SW 1271 (cell line): ENCODE measurements at regions not wholly inside any gene's neighbourhood (a gene's known extent, or its start where the extent isn't known, plus 50 kb on each side); places are given as distances from the start of the nearest gene placed in this dataset.
"Not testable (repeated sequence)": the region's sequence is repeated elsewhere in the genome, so short reads cannot be mapped to it uniquely, and the experiment has no call there.

Source experiments
- DNase-seq, 2 experiments: peaks; one replicate each; lab custom pipeline; 2025; lab: John Stamatoyannopoulos, UW

DNA sequence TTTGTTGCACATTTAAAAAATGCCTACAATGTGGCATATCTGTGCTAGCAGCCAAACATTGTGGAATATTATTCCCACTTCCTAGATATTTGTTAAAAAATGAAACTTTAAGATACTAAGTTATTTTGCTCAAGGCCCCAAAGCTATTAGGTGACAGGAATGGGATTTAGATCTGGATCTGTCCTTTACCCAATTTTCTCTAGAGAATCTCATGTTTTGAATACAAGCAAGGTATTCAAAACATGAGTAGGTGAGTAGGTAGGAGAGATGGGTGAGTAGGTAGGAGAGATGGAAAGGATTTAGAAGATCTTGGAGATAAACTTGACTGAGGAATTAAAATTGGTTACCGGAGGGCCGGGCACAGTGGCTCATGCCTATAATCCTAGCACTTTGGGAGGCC, 61.2 kb upstream of the AKIRIN2 start:
- no peak for DNase-seq

DNA sequence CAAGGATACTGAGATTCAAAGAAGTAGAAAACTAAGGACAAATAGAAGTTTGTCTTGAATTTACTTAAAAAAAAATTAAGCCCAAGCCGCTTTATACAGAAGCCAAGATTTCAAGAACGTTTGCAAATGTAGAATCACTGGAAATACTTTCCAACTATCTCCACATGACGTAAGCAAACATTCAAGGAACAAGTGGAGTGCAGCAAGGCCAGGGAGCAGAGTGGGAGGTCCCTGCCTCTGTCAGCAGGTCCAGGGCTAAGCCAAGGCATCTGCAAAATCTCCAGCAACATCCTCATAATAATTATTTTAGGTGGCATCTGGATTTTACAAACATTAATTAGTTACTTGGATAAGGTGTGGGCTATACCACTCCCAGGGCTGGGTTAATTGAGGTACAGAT, 60.1 kb upstream of the AKIRIN2 start:
- no peak for DNase-seq

DNA sequence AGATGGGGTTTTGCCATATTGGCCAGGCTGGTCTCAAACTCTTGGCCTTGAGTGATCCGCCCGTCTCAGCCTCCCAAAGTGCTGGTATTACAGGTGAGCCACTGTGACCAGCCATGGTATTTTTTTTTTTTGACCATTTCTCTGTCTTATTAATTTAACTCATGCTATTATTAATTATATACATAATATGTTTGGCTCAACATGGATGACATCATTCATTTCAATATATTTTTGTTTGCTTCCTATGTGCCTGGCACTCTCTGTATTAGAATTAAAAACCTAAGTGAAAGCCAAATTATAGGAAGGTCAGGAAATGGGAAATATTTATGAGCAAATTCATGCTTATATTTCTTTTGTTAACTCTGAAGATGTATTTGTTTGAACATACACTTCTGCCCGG, 55.8 kb upstream of the AKIRIN2 start:
- DNase-seq: no peak

DNA sequence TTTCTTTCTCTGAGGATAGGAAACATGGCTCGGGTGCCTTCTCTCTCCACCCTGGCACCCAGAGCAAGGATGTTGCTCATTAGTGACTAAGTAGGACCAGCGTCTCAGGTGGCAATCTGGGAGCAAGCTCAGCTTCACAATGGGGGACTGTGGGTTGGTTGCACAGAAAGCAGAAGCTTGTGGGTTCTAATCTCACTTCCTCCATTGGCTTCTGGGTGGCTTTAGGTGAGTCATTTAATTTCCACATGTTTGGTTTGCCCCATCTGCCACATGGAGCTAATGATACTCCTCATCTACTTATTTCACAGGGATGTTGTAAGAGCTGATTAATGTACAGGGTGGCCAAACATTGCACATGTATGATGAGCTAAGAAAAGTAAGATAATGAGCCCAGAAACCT, 54.8 kb upstream of the AKIRIN2 start:
- DNase-seq: no peak

DNA sequence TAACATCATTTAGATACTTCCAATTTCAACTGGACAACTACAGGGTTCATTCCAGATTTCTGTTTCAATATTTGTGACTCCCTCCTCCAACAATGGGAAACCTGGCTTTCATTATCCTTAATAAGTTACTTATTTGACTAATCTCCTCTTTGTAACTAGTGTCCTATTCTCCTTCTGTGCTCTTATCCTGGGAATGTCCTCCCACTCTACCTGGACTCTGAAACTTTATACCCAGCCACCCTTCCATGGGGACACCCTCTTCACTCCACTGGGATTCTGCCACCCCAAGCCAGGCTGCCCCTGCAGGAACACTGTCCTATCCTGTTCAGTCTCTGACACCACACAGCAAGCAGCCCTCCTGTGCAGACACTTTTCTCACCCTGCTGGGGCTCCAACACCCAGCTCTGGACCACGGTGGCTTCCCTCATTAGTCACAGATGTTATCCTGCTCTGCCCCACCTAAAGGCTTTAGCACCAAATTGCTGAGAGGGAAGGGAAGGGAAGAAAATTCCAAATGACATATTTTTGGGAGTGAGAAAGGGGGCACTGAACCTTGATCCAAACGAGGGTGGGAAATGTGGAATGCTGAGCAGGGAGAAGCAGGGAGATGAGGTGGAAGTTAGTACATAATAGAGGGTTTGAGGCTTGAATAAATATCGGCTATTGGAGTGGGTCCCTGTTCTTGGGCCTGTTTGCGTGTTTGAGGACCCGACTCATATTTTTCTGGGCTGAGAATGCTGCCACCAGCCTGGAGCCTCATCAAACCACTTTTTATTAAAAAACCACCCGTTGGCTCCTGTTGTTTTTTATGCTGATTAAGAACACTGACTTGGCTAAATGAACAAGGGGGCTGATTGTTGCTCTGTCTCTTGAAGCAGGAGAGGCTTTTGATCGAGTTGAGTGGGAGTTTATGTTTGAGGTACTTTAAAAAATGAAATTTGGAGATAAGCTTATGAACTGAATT, 54.0 kb upstream of the AKIRIN2 start:
- no peak for DNase-seq

DNA sequence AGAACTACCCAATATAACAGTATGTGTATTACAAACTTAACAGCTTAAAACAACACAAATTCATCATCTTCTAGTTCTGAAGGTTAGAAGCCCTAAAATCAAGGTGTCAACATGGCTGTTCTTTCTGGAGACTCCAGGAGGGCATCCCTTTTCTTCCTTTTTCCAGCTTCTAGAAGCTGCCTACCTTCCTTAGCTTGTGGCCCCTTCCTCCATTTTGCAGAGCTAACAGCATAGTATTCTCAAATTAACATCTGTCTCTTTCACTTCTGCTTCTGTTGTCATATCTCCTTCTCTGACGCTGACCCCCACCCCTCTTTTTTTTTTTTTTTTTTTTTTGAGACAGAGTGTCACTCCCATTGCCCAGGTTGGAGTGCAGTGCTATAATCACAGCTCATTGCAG, 52.8 kb upstream of the AKIRIN2 start:
- DNase-seq: no peak

DNA sequence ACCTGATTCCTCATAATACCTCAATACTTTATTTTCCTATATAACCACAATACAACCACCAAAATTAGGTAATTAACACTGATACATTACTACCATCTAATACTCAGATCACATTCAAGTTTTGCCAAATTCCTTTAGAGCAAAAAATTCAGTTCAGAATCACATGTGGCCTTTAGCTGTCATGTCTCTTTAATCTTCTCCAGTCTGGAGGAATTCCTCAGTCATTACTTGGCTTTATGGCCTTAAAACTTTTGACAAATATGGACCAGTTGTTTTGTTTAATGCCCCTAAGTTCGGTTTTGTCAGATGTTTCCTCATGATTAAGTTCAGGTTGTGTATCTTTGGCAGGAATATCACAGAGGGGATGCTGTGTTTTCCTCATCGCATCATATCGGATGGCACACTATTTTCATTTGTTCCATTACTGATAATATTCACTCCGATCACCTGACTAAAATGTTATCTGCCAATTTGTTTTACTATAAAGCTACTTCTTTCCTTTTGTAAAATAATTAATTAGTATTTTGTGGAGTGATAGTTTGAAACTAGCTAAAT, 51.2 kb upstream of the AKIRIN2 start:
- no peak for DNase-seq

DNA sequence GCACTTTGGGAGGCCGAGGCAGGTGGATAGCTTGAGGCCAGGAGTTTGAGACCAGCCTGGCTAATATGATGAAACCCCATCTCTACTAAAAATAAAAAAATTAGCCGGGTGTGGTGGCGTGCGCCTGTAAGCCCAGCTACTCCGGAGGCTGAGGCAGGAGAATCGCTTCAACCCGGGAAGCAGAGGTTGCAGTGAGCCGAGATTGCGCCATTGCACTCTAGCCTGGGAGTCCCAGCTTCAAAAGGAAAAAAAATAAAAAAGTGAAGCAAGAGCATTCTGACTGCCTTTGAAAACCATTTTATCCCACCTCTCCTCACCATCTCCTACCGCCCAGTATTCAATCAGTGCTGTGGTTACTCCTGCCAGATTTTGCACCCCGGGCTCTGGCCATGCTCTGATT, 50.5 kb upstream of the AKIRIN2 start:
- DNase-seq: not testable (repeated sequence)
